Anterior cingulate cortex (tissue), 58 donors: ENCODE measurements at regions not wholly inside any gene's neighbourhood (a gene's known extent, or its start where the extent isn't known, plus 50 kb on each side); places are given as distances from the start of the nearest gene placed in this dataset.
A peak's percentile ranks its signal among the peaks of the same experiment; 100 is the strongest.

Source experiments
- DNase-seq, 58 donors: peaks; one replicate each; lab custom pipeline; 2025; lab: John Stamatoyannopoulos, UW

- no peak for DNase-seq
Observed at GRCh38 chr18:73749304-73749703, 398.3 kb downstream of the FBXO15 start.

- DNase-seq = peak in 6 of 58 donors; percentile 3 to 33 (median 20)
Observed at GRCh38 chr18:73748731-73749130, 398.9 kb downstream of the FBXO15 start.

GRCh38 chr18:73746101-73746500 is 401.5 kb downstream of the FBXO15 start:
- DNase-seq = no peak

GRCh38 chr18:73742957-73743356 is 404.7 kb downstream of the FBXO15 start:
- no peak for DNase-seq

- no peak for DNase-seq
Observed at GRCh38 chr18:73741946-73742345, 405.7 kb downstream of the FBXO15 start.

- no peak for DNase-seq
Observed at GRCh38 chr18:73739098-73739497, 408.5 kb downstream of the FBXO15 start.

GRCh38 chr18:73737990-73738389 is 409.6 kb downstream of the FBXO15 start:
- DNase-seq = no peak

GRCh38 chr18:73735836-73736235 is 411.8 kb downstream of the FBXO15 start:
- peak in 14 of 58 donors; percentile 11 to 58 (median 28) for DNase-seq

GRCh38 chr18:73733806-73734314 is 413.8 kb downstream of the FBXO15 start:
- DNase-seq = peak in 5 of 58 donors; percentile 6 to 24 (median 8)

- no peak for DNase-seq
Observed at GRCh38 chr18:73733376-73733775, 414.3 kb downstream of the FBXO15 start.

- DNase-seq = no peak
Observed at GRCh38 chr18:73728657-73729056, 419.0 kb downstream of the FBXO15 start.

- no peak for DNase-seq
Observed at GRCh38 chr18:73724958-73725357, 422.7 kb downstream of the FBXO15 start.

GRCh38 chr18:73719611-73720010 is 428.0 kb downstream of the FBXO15 start:
- DNase-seq = no peak

- DNase-seq = no peak
Observed at GRCh38 chr18:73717570-73717969, 430.1 kb downstream of the FBXO15 start.

GRCh38 chr18:73715210-73715670 is 432.4 kb downstream of the FBXO15 start:
- DNase-seq = no peak

GRCh38 chr18:73714466-73714865 is 433.2 kb downstream of the FBXO15 start:
- DNase-seq = no peak

GRCh38 chr18:73711256-73711655 is 436.4 kb downstream of the FBXO15 start:
- DNase-seq = no peak

- peak in 2 of 58 donors; percentile 10 to 23 for DNase-seq
Observed at GRCh38 chr18:73708591-73708990, 439.0 kb downstream of the FBXO15 start.

GRCh38 chr18:73707035-73707434 is 440.6 kb downstream of the FBXO15 start:
- DNase-seq = no peak

GRCh38 chr18:73697353-73697752 is 450.3 kb downstream of the FBXO15 start:
- no peak for DNase-seq

GRCh38 chr18:73696698-73697097 is 450.9 kb downstream of the FBXO15 start:
- no peak for DNase-seq

- DNase-seq = no peak
Observed at GRCh38 chr18:73696171-73696570, 451.5 kb downstream of the FBXO15 start.

GRCh38 chr18:73693091-73693490 is 454.5 kb downstream of the FBXO15 start:
- no peak for DNase-seq
